K562 (cell line): ENCODE measurements at regions not wholly inside any gene's neighbourhood (a gene's known extent, or its start where the extent isn't known, plus 50 kb on each side); places are given as distances from the start of the nearest gene placed in this dataset.

Experiments
- ATAC-seq: fragments of 200-7000 bp; cut with Tn5 transposase; 3 replicates; pipeline ENCODE4 v1.9.1; 2020; ENCODE audit warnings: moderate library complexity
- BruUV-seq: library from RNA; stranded (reverse); fragments of 400-500 nt; replicated peaks from 2 replicates; lab custom pipeline; 2021; lab: Mats Ljungman, UMichigan
- CTCF ChIA-PET: fragments of 300-600 bp; formaldehyde crosslinking; extraction: SDS; loops from one replicate; lab custom pipeline; 2021; ENCODE audit warnings: low intra/inter-chr PET ratio; lab: Yijun Ruan, JAX
- POLR2A ChIA-PET: fragments of 300-600, 350-650 bp; sonication (Branson Sonifier 250); formaldehyde crosslinking; extraction: SDS; loops from one replicate; lab custom pipeline; 2021; ENCODE audit warnings: antibody characterized with exemption, inconsistent platforms; lab: Yijun Ruan, JAX
- DNase-seq, 4 experiments: peaks; one replicate each; pipeline versions ENCODE4 v3.0.0 to v3.0.0-alpha.2; 2011 to 2018; ENCODE audit warnings: low spot score in 3 of 4, mixed read lengths in 3 of 4; ENCODE audit errors: extremely low read depth in 1 of 4
- FAIRE-seq: peaks from 2 replicates; lab custom pipeline; 2011; peaks lifted over from hg19 to GRCh38; lab: Jason Lieb, UNC
- H2AFZ ChIP-seq: 2 replicates; pipeline ENCODE4 v1.6.0; 2011; ENCODE audit warnings: low read depth, low read length, control low read depth, inconsistent platforms
- H3K27ac ChIP-seq: fragments of 200-600 bp; 3 replicates; pipeline ENCODE4 v1.8.0; 2011; ENCODE audit warnings: low read depth, mild to moderate bottlenecking, control low read depth, inconsistent platforms, low read length, moderate library complexity, mixed read lengths; ENCODE audit errors: extremely low read depth
- H3K27me3 ChIP-seq, 2 experiments: fragments of 300-600 bp in 1 of 2; 2 replicates in 1 of 2; 3 replicates in 1 of 2; pipeline versions ENCODE4 v1.6.0 to v1.8.0; 2011; ENCODE audit warnings: inconsistent platforms in 2 of 2, low read length in 2 of 2, mild to moderate bottlenecking in 1 of 2, mixed read lengths in 1 of 2, moderate library complexity in 1 of 2; ENCODE audit not compliant: control insufficient read depth in 2 of 2, insufficient read depth in 2 of 2
- H3K36me3 ChIP-seq: fragments of 300-600 bp; 3 replicates; pipeline ENCODE4 v1.8.0; 2011; ENCODE audit warnings: mild to moderate bottlenecking, low read length, inconsistent platforms; ENCODE audit not compliant: control insufficient read depth, insufficient read depth
- H3K4me1 ChIP-seq, 2 experiments: fragments of 200-600 bp in 1 of 2; replicated peaks in 1 of 2; 2 replicates in 1 of 2; 3 replicates in 1 of 2; pipeline versions ENCODE4 v1.5.1 to v1.8.0; 2011; ENCODE audit warnings: inconsistent platforms in 2 of 2, low read length in 2 of 2, mild to moderate bottlenecking in 1 of 2, mixed read lengths in 1 of 2, moderate library complexity in 1 of 2; ENCODE audit not compliant: control insufficient read depth in 2 of 2, insufficient read depth in 2 of 2
- H3K4me2 ChIP-seq: 2 replicates; pipeline ENCODE4 v1.6.1; 2011; ENCODE audit warnings: low read length, control low read depth, inconsistent platforms, mixed read lengths; ENCODE audit not compliant: insufficient read depth
- H3K4me3 ChIP-seq: fragments of 200-600 bp; sonication (generic), shearing (Covaris generic); 2 replicates; pipeline ENCODE4 v1.5.1; 2016; ENCODE audit warnings: control low read depth, inconsistent platforms
- H3K79me2 ChIP-seq: fragments of 200-600 bp; 3 replicates; pipeline ENCODE4 v1.8.0; 2011; ENCODE audit warnings: low read length, inconsistent platforms; ENCODE audit not compliant: control insufficient read depth, insufficient read depth
- H3K9ac ChIP-seq, 2 experiments: 2 replicates each; pipeline versions ENCODE4 v1.6.0 to v1.6.1; 2011; ENCODE audit warnings: low read depth in 2 of 2, low read length in 2 of 2, control low read depth in 1 of 2, inconsistent platforms in 1 of 2, mild to moderate bottlenecking in 1 of 2, mixed read lengths in 1 of 2; ENCODE audit not compliant: insufficient read depth in 1 of 2
- H3K9me1 ChIP-seq: one replicate; pipeline ENCODE4 v1.6.0; 2011; ENCODE audit warnings: inconsistent platforms, mild to moderate bottlenecking, low read length, moderate library complexity; ENCODE audit not compliant: control insufficient read depth, insufficient read depth
- H3K9me3 ChIP-seq: replicated peaks from 2 replicates; pipeline ENCODE4 v1.5.1; 2011; ENCODE audit warnings: low read depth, low read length, inconsistent platforms; ENCODE audit not compliant: control insufficient read depth, insufficient read depth
- H4K20me1 ChIP-seq: replicated peaks from 2 replicates; pipeline ENCODE4 v1.6.1; 2011; ENCODE audit warnings: low read length, inconsistent platforms, mixed read lengths; ENCODE audit not compliant: control insufficient read depth, insufficient read depth
- C11orf30 ChIP-seq: fragments of 450-650 bp; IDR thresholded peaks from 2 replicates; pipeline ENCODE4 v1.6.1; 2016; ENCODE audit warnings: low read depth, mild to moderate bottlenecking
- CTCF ChIP-seq, 3 experiments: IDR thresholded peaks in 2 of 3; conservative IDR thresholded peaks in 1 of 3; 2 replicates each; pipeline ENCODE4 v1.5.1; 2011 to 2012; ENCODE audit warnings: low read length in 3 of 3, mild to moderate bottlenecking in 3 of 3, control low read depth in 2 of 3, improper control_type of control experiment in 1 of 3, inconsistent platforms in 1 of 3, low read depth in 1 of 3, mixed read lengths in 1 of 3, moderate library complexity in 1 of 3; ENCODE audit not compliant: insufficient read depth in 2 of 3
- E2F1 ChIP-seq: sonication (generic); formaldehyde crosslinking; IDR thresholded peaks from 2 replicates; pipeline ENCODE4 v1.8.1; 2023; ENCODE audit warnings: mild to moderate bottlenecking, missing genetic modification reagents, moderate library complexity
- EWSR1 ChIP-seq: fragments of 450-650 bp; IDR thresholded peaks from 2 replicates; pipeline ENCODE4 v1.6.1; 2018; ENCODE audit warnings: borderline replicate concordance, mild to moderate bottlenecking, low read depth, moderate library complexity; ENCODE audit not compliant: partially characterized antibody
- GATA2 ChIP-seq: sonication (generic); formaldehyde crosslinking; IDR thresholded peaks from 2 replicates; pipeline ENCODE4 v1.4.0; 2020; ENCODE audit warnings: mild to moderate bottlenecking, missing genetic modification reagents
- RAD21 ChIP-seq, 2 experiments: fragments of 250-450 bp in 1 of 2; fragments of 450-650 bp in 1 of 2; sonication (Bioruptor Pico) in 1 of 2; formaldehyde crosslinking in 1 of 2; IDR thresholded peaks in 1 of 2; conservative IDR thresholded peaks in 1 of 2; 2 replicates each; pipeline versions ENCODE4 v1.4.0 to v1.8.0; 2020 to 2022; ENCODE audit warnings: mild to moderate bottlenecking in 2 of 2, moderate library complexity in 1 of 2
- SMAD3 ChIP-seq: fragments of 450-650 bp; formaldehyde crosslinking; conservative IDR thresholded peaks from 2 replicates; pipeline ENCODE4 v1.4.0; 2020; ENCODE audit warnings: mild to moderate bottlenecking
- THRAP3 ChIP-seq: fragments of 450-650 bp; IDR thresholded peaks from 2 replicates; pipeline ENCODE4 v1.6.1; 2016; ENCODE audit warnings: mild to moderate bottlenecking, inconsistent platforms, borderline replicate concordance
- ZFP1 ChIP-seq: fragments of 450-650 bp; formaldehyde crosslinking; IDR thresholded peaks from 2 replicates; pipeline ENCODE4 v1.4.0; 2020; ENCODE audit warnings: mild to moderate bottlenecking, mixed read lengths
- ZNF512 ChIP-seq: IDR thresholded peaks from 2 replicates; pipeline ENCODE4 v1.6.1; 2016; ENCODE audit warnings: missing genetic modification characterization, missing compliant biosample characterization
- WGBS: fragments of 100-300 bp; shearing (Covaris generic); methylation state at CpG from one replicate; pipeline ENCODE4 v1.1.6; 2016; ENCODE audit warnings: low coverage, mixed read lengths; ENCODE audit not compliant: insufficient coverage; ENCODE audit errors: missing lambda C conversion rate; 5-methylcytosine and 5-hydroxymethylcytosine counted together
- in situ Hi-C: fragments of 300-500 bp; cut with MboI; formaldehyde crosslinking; loops from 4 replicates; pipeline ENCODE4 v1.15.0; 2018; ENCODE audit warnings: inconsistent platforms, mixed read lengths
- intact Hi-C: fragments of 100-400 bp; cut with micrococcal nuclease; formaldehyde crosslinking; loops from 2 replicates; pipeline ENCODE4 v1.14.2; 2022

GRCh38 chr11:115984228-115984627, 480.0 kb upstream of the CADM1 start:
- DNase-seq, result no peak
- ChIA-PET CTCF (no interaction called here), POLR2A (no interaction called here)
- no peak for ATAC-seq
- Histone ChIP-seq H3K9me3 (no peaks in the 10 kb centered on the region), H2AFZ (no peak overlapping the region), H3K36me3 (no peaks in the 10 kb centered on the region), H3K27me3 (no peaks in the 10 kb centered on the region), H3K4me2 (no peak overlapping the region), H3K4me3 (no peak overlapping the region), H4K20me1 (peaks cover 3% of the 10 kb centered on the region; the same call in 1 of the 2 replicates), H3K9ac (no peak overlapping the region), H3K9me1 (no peaks in the 10 kb centered on the region), H3K27ac (no peak overlapping the region), H3K79me2 (no peaks in the 10 kb centered on the region), H3K4me1 (no peaks in the 10 kb centered on the region)
- 3% methylated on average over 2 of the region's 2 CpGs for WGBS
- no peak for FAIRE-seq
- in situ Hi-C loops, result no loop called here
- intact Hi-C loops, result loop anchor here (10.0 kb wide), 1 partner anchor 649 kb away; no protein-coding TSS in a partner anchor
- no TSS peak for BruUV-seq
- TF ChIP-seq EWSR1, result no peak
- TF ChIP-seq RAD21 (CRISPR knock-in tag; conservative IDR thresholded peaks at IDR 0.05 in 1 of 2, IDR thresholded peaks at IDR 0.05 in 1 of 2), result peak; percentile 14 to 26; a peak in 2 of 4 replicates
- TF ChIP-seq ZFP1 (CRISPR knock-in tag), result no peak
- TF ChIP-seq C11orf30, result no peak
- no peak for TF ChIP-seq GATA2 (CRISPR knock-in tag)
- no peak for TF ChIP-seq E2F1 (CRISPR knock-in tag)
- TF ChIP-seq ZNF512, result no peak
- no peak for TF ChIP-seq SMAD3 (CRISPR knock-in tag)
- no peak for TF ChIP-seq THRAP3
- TF ChIP-seq CTCF (IDR thresholded peaks at IDR 0.05 in 2 of 3, conservative IDR thresholded peaks at IDR 0.05 in 1 of 3; ENCODE audit: insufficient read depth in 2 of 3, low read depth in 1 of 3, low read length in 3 of 3), result peak; percentile 15 to 35 (median 32); a peak in 4 of 6 replicates
